ENCODE measurements at regions not wholly inside any gene's neighbourhood (a gene's known extent, or its start where the extent isn't known, plus 50 kb on each side); places are given as distances from the start of the nearest gene placed in this dataset.

DNA sequence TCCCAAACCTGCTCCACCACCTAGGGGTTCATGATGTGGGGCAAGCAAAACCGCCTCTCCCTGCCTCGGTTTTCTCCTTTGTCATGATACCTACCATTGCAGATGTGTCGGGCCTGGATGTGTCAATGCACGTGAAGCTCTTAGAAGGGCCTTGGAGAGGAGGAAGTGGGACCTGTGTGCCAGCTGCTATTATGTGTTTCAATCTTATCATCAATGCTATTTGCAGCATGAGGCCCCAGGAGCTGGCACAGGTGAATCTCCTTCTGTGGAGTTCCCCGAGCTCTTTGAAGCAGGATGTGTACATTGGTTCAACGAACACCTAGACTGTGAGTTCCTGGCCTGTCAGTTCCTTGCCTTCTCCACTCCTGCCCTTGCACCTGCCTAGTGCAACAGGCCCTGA, 331.6 kb downstream of the CTTN start:
- Histone ChIP-seq H3K4me3 (ENCODE audit: low read depth in 2 of 2, low read length in 1 of 2) (no peak overlapping the region), H3K9ac (no peak overlapping the region), H3K79me2 (ENCODE audit: insufficient read depth) (no peaks in the 10 kb centered on the region), H3K27ac (ENCODE audit: low read depth in 2 of 2, low read length in 1 of 2) (no peak overlapping the region), H3K36me3 (replicated peaks in 1 of 2; ENCODE audit: control insufficient read depth in 1 of 2, insufficient read depth in 2 of 2, low read length in 1 of 2) (no peaks in the 10 kb centered on the region), H3F3A (replicated peaks; ENCODE audit: insufficient read depth) (no peaks in the 10 kb centered on the region), H3K9me2 (no peaks in the 10 kb centered on the region), H2AFZ (ENCODE audit: low read depth) (no peak overlapping the region), H4K20me1 (ENCODE audit: insufficient read depth) (no peaks in the 10 kb centered on the region), H3K4me2 (no peak overlapping the region), H3K9me3 (no peaks in the 10 kb centered on the region), H3K27me3 (ENCODE audit: insufficient read depth) (no peaks in the 10 kb centered on the region), H3K4me1 (ENCODE audit: control insufficient read depth in 1 of 2, insufficient read depth in 2 of 2, low read depth in 1 of 2, low read length in 1 of 2) (no peaks in the 10 kb centered on the region)
- ChIA-PET POLR2A (no interaction called here), CTCF (interaction anchor here (0.7 kb wide), 1 partner anchor 173 kb away, joined by 3 read pairs; no protein-coding TSS in a partner anchor)
- TF ChIP-seq, protein P1, sequence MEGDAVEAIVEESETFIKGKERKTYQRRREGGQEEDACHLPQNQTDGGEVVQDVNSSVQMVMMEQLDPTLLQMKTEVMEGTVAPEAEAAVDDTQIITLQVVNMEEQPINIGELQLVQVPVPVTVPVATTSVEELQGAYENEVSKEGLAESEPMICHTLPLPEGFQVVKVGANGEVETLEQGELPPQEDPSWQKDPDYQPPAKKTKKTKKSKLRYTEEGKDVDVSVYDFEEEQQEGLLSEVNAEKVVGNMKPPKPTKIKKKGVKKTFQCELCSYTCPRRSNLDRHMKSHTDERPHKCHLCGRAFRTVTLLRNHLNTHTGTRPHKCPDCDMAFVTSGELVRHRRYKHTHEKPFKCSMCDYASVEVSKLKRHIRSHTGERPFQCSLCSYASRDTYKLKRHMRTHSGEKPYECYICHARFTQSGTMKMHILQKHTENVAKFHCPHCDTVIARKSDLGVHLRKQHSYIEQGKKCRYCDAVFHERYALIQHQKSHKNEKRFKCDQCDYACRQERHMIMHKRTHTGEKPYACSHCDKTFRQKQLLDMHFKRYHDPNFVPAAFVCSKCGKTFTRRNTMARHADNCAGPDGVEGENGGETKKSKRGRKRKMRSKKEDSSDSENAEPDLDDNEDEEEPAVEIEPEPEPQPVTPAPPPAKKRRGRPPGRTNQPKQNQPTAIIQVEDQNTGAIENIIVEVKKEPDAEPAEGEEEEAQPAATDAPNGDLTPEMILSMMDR (IDR thresholded peaks at IDR 0.05), result no peak
- no peak for TF ChIP-seq FOXM1 (IDR thresholded peaks at IDR 0.05; ENCODE audit: low read depth)
- no peak for TF ChIP-seq FOXJ3 (CRISPR knock-in tag; IDR thresholded peaks at IDR 0.05)
- no peak for TF ChIP-seq NFIC (IDR thresholded peaks at IDR 0.05; ENCODE audit: borderline replicate concordance)
- TF ChIP-seq YY1 (IDR thresholded peaks at IDR 0.05; ENCODE audit: low read depth), result no peak
- TF ChIP-seq, protein P2, sequence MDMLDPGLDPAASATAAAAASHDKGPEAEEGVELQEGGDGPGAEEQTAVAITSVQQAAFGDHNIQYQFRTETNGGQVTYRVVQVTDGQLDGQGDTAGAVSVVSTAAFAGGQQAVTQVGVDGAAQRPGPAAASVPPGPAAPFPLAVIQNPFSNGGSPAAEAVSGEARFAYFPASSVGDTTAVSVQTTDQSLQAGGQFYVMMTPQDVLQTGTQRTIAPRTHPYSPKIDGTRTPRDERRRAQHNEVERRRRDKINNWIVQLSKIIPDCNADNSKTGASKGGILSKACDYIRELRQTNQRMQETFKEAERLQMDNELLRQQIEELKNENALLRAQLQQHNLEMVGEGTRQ (IDR thresholded peaks at IDR 0.05; ENCODE audit: borderline replicate concordance, low read depth, low read length), result no peak
- DNase-seq, result no peak
- WGBS (ENCODE audit: low lambda C conversion rate), result 31% methylated on average over 6 of the region's 6 CpGs

DNA sequence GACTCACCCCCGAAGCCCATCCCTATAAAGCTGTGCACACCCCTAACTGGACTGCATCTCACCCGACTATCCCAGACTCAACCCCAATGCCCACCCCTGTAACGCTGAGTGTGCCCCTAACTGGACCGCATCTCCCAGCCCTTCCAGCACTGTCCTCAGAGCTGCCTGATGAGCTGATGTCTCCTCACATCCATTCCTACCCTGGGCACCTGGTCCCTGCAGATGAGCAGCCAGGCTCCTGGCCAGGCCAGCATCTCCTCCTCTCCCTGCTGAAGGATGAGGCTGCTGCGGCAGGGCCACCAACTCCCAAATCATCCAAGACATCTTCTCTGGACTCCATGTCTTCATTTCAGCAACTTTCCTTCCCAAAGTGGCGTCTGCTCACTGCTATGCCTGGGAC, 332.1 kb downstream of the CTTN start:
- no peaks in the 10 kb centered on the region for H3K27me3 ChIP-seq (ENCODE audit: insufficient read depth)
- ChIA-PET POLR2A (no interaction called here), CTCF (interaction anchor here (0.7 kb wide), 1 partner anchor 173 kb away, joined by 3 read pairs; no protein-coding TSS in a partner anchor)
- no peak overlapping the region for H3K9ac ChIP-seq
- no peak overlapping the region for H3K4me2 ChIP-seq
- 73% methylated on average over 6 of the region's 6 CpGs for WGBS (ENCODE audit: low lambda C conversion rate)
- TF ChIP-seq, protein P3, sequence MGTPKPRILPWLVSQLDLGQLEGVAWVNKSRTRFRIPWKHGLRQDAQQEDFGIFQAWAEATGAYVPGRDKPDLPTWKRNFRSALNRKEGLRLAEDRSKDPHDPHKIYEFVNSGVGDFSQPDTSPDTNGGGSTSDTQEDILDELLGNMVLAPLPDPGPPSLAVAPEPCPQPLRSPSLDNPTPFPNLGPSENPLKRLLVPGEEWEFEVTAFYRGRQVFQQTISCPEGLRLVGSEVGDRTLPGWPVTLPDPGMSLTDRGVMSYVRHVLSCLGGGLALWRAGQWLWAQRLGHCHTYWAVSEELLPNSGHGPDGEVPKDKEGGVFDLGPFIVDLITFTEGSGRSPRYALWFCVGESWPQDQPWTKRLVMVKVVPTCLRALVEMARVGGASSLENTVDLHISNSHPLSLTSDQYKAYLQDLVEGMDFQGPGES (IDR thresholded peaks at IDR 0.05; ENCODE audit: low read depth, low read length), result no peak
- no peak for TF ChIP-seq SMC3 (IDR thresholded peaks at IDR 0.05; ENCODE audit: low read depth, low read length)
- TF ChIP-seq RCOR1 (IDR thresholded peaks at IDR 0.05; ENCODE audit: low read length), result no peak
- TF ChIP-seq, protein P4, sequence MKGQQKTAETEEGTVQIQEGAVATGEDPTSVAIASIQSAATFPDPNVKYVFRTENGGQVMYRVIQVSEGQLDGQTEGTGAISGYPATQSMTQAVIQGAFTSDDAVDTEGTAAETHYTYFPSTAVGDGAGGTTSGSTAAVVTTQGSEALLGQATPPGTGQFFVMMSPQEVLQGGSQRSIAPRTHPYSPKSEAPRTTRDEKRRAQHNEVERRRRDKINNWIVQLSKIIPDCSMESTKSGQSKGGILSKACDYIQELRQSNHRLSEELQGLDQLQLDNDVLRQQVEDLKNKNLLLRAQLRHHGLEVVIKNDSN (IDR thresholded peaks at IDR 0.05; ENCODE audit: borderline replicate concordance, low read depth), result no peak
- no peaks in the 10 kb centered on the region for H3K4me1 ChIP-seq (ENCODE audit: control insufficient read depth in 1 of 2, insufficient read depth in 2 of 2, low read depth in 1 of 2, low read length in 1 of 2)
- H4K20me1 ChIP-seq (ENCODE audit: insufficient read depth), result no peaks in the 10 kb centered on the region
- H3K36me3 ChIP-seq (replicated peaks in 1 of 2; ENCODE audit: control insufficient read depth in 1 of 2, insufficient read depth in 2 of 2, low read length in 1 of 2), result no peaks in the 10 kb centered on the region
- no peaks in the 10 kb centered on the region for H3K79me2 ChIP-seq (ENCODE audit: insufficient read depth)
- no peaks in the 10 kb centered on the region for H3K9me3 ChIP-seq
- no peaks in the 10 kb centered on the region for H3F3A ChIP-seq (replicated peaks; ENCODE audit: insufficient read depth)
- H3K4me3 ChIP-seq (ENCODE audit: low read depth in 2 of 2, low read length in 1 of 2), result no peak overlapping the region
- no peak overlapping the region for H3K27ac ChIP-seq (ENCODE audit: low read depth in 2 of 2, low read length in 1 of 2)
- H3K9me2 ChIP-seq, result no peaks in the 10 kb centered on the region
- no peak overlapping the region for H2AFZ ChIP-seq (ENCODE audit: low read depth)
- no peak for DNase-seq

Data from SK-N-SH (cell line).